NCI-H2171 treated with DMSO at 0.1 percent for 48 hours (cell line): ENCODE measurements at regions not wholly inside any gene's neighbourhood (a gene's known extent, or its start where the extent isn't known, plus 50 kb on each side); places are given as distances from the start of the nearest gene placed in this dataset.
"Not testable (repeated sequence)": the region's sequence is repeated elsewhere in the genome, so short reads cannot be mapped to it uniquely, and the experiment has no call there.

Experiments used
- DNase-seq: peaks from one replicate; lab custom pipeline; 2025; lab: John Stamatoyannopoulos, UW

- no peak for DNase-seq
Measured at GRCh38 chr6:82576284-82576683, 212.7 kb downstream of the TPBG start.

GRCh38 chr6:82584194-82584695 lies 220.6 kb downstream of the TPBG start:
- no peak for DNase-seq

GRCh38 chr6:82584856-82585255 lies 221.2 kb downstream of the TPBG start:
- DNase-seq: no peak

GRCh38 chr6:82588020-82588419 lies 224.4 kb downstream of the TPBG start:
- DNase-seq: no peak

GRCh38 chr6:82588859-82589412 lies 225.3 kb downstream of the TPBG start:
- no peak for DNase-seq

- DNase-seq: peak; percentile 22
Measured at GRCh38 chr6:82589509-82590206, 226.0 kb downstream of the TPBG start.

GRCh38 chr6:82597201-82597600 lies 233.6 kb downstream of the TPBG start:
- peak; percentile 23 for DNase-seq

GRCh38 chr6:82602776-82603175 lies 239.2 kb downstream of the TPBG start:
- no peak for DNase-seq

- no peak for DNase-seq
Measured at GRCh38 chr6:82603871-82604270, 240.3 kb downstream of the TPBG start.

GRCh38 chr6:82607998-82608725 lies 244.5 kb downstream of the TPBG start:
- no peak for DNase-seq

GRCh38 chr6:82608781-82609180 lies 245.2 kb downstream of the TPBG start:
- no peak for DNase-seq

- DNase-seq: no peak
Measured at GRCh38 chr6:82611751-82612150, 248.1 kb downstream of the TPBG start.

GRCh38 chr6:82612475-82613039 lies 248.9 kb downstream of the TPBG start:
- no peak for DNase-seq

- no peak for DNase-seq
Measured at GRCh38 chr6:82614518-82614917, 250.9 kb downstream of the TPBG start.

- no peak for DNase-seq
Measured at GRCh38 chr6:82616386-82617028, 252.9 kb downstream of the TPBG start.

- no peak for DNase-seq
Measured at GRCh38 chr6:82617648-82618047, 254.0 kb downstream of the TPBG start.

GRCh38 chr6:82619573-82619972 lies 256.0 kb downstream of the TPBG start:
- DNase-seq: no peak

GRCh38 chr6:82622461-82622860 lies 258.8 kb downstream of the TPBG start:
- no peak for DNase-seq

- no peak for DNase-seq
Measured at GRCh38 chr6:82624251-82624650, 260.6 kb downstream of the TPBG start.

- DNase-seq: not testable (repeated sequence)
Measured at GRCh38 chr6:82626946-82627345, 263.3 kb downstream of the TPBG start.

- no peak for DNase-seq
Measured at GRCh38 chr6:82629921-82630320, 266.3 kb downstream of the TPBG start.

GRCh38 chr6:82641677-82642076 lies 278.1 kb downstream of the TPBG start:
- DNase-seq: no peak
